GM23338 (cell line): ENCODE measurements at regions not wholly inside any gene's neighbourhood (a gene's known extent, or its start where the extent isn't known, plus 50 kb on each side); places are given as distances from the start of the nearest gene placed in this dataset.

Source experiments
- ATAC-seq: fragments of 200-7000 bp; cut with Tn5 transposase; 3 replicates; pipeline ENCODE4 v1.9.1; 2020
- DNase-seq: peaks from one replicate; pipeline ENCODE4 v3.0.0-alpha.2; 2015; ENCODE audit warnings: low spot score
- H2AFZ ChIP-seq: fragments of 200-600 bp; sonication (generic); 2 replicates; pipeline ENCODE4 v1.8.0; 2016; ENCODE audit warnings: antibody characterized with exemption, mild to moderate bottlenecking, moderate library complexity
- H3F3A ChIP-seq: fragments of 200-600 bp; sonication (generic); replicated peaks from 2 replicates; pipeline ENCODE4 v1.8.0; 2017; ENCODE audit warnings: antibody characterized with exemption, mixed run types, low read depth
- H3K27ac ChIP-seq: fragments of 200-600 bp; sonication (generic); 2 replicates; pipeline ENCODE4 v1.6.1; 2016; ENCODE audit warnings: low read depth
- H3K27me3 ChIP-seq: fragments of 200-600 bp; sonication (generic); 2 replicates; pipeline ENCODE4 v1.8.0; 2016; ENCODE audit warnings: mild to moderate bottlenecking, mixed run types, moderate library complexity; ENCODE audit not compliant: insufficient read depth
- H3K36me3 ChIP-seq: fragments of 200-600 bp; sonication (generic); 2 replicates; pipeline ENCODE4 v1.8.0; 2016; ENCODE audit warnings: mild to moderate bottlenecking; ENCODE audit not compliant: insufficient read depth
- H3K4me1 ChIP-seq: fragments of 200-600 bp; sonication (generic); 2 replicates; pipeline ENCODE4 v1.8.0; 2016; ENCODE audit warnings: mild to moderate bottlenecking, moderate library complexity; ENCODE audit not compliant: insufficient read depth
- H3K4me2 ChIP-seq: fragments of 200-600 bp; sonication (generic); 2 replicates; pipeline ENCODE4 v1.7.1; 2017; ENCODE audit warnings: mixed run types
- H3K4me3 ChIP-seq: fragments of 200-600 bp; sonication (generic); 2 replicates; pipeline ENCODE4 v1.6.1; 2016; ENCODE audit warnings: mixed run types
- H3K79me2 ChIP-seq: fragments of 200-600 bp; sonication (generic); replicated peaks from 2 replicates; pipeline ENCODE4 v1.8.0; 2017; ENCODE audit warnings: mild to moderate bottlenecking; ENCODE audit not compliant: insufficient read depth
- H3K9me2 ChIP-seq: fragments of 200-600 bp; sonication (generic); 2 replicates; pipeline ENCODE4 v1.8.0; 2017; ENCODE audit not compliant: insufficient read depth
- H4K20me1 ChIP-seq: fragments of 200-600 bp; sonication (generic); replicated peaks from 2 replicates; pipeline ENCODE4 v1.8.0; 2017; ENCODE audit warnings: mild to moderate bottlenecking; ENCODE audit not compliant: insufficient read depth
- H3K27ac Mint-ChIP-seq: 2 replicates; pipeline ENCODE4 v1.8.0; 2020; ENCODE audit warnings: inconsistent platforms, mild to moderate bottlenecking, moderate library complexity, mixed read lengths
- H3K27me3 Mint-ChIP-seq: 3 replicates; pipeline ENCODE4 v1.8.0; 2022; ENCODE audit warnings: low read depth, mild to moderate bottlenecking, moderate library complexity, mixed read lengths, inconsistent platforms; ENCODE audit not compliant: insufficient read depth, poor library complexity
- H3K36me3 Mint-ChIP-seq: 3 replicates; pipeline ENCODE4 v1.8.0; 2021; ENCODE audit warnings: low read depth, mild to moderate bottlenecking, inconsistent platforms, moderate library complexity, mixed read lengths
- H3K4me1 Mint-ChIP-seq: 3 replicates; pipeline ENCODE4 v1.8.0; 2020; ENCODE audit warnings: mild to moderate bottlenecking, inconsistent platforms, mixed read lengths
- H3K4me3 Mint-ChIP-seq: 3 replicates; pipeline ENCODE4 v1.8.0; 2021; ENCODE audit warnings: moderate library complexity, mild to moderate bottlenecking, inconsistent platforms, mixed read lengths
- H3K9me3 Mint-ChIP-seq: 3 replicates; pipeline ENCODE4 v1.8.0; 2020; ENCODE audit warnings: moderate library complexity, mild to moderate bottlenecking, inconsistent platforms, mixed read lengths
- CREB1 ChIP-seq: fragments of 250-450 bp; sonication (Bioruptor Pico); IDR thresholded peaks from 2 replicates; pipeline ENCODE4 v1.5.0; 2020; ENCODE audit warnings: low read depth, mild to moderate bottlenecking, moderate library complexity
- EZH2phosphoT487 ChIP-seq: fragments of 200-600 bp; sonication (generic); IDR thresholded peaks from one replicate; pipeline ENCODE4 v1.8.1; 2018; ENCODE audit warnings: antibody characterized with exemption; ENCODE audit not compliant: unreplicated experiment
- POLR2AphosphoS5 ChIP-seq: IDR thresholded peaks from 2 replicates; pipeline ENCODE4 v1.6.1; 2016; ENCODE audit warnings: antibody characterized with exemption, low read depth
- TF ChIP-seq, protein P1 (sequence below), 2 experiments: fragments of 200-600 bp in 1 of 2; sonication (generic) in 1 of 2; conservative IDR thresholded peaks; 2 replicates each; pipeline versions ENCODE4 v1.5.1 to v1.6.1; 2016 to 2017; ENCODE audit warnings: antibody characterized with exemption in 2 of 2, low read depth in 2 of 2, mild to moderate bottlenecking in 2 of 2, moderate library complexity in 1 of 2
- TF ChIP-seq, protein P2 (sequence below): IDR thresholded peaks from one replicate; pipeline ENCODE4 v1.6.1; 2018; ENCODE audit warnings: antibody characterized with exemption; ENCODE audit not compliant: unreplicated experiment
- TF ChIP-seq, protein P3 (sequence below): IDR thresholded peaks from 2 replicates; pipeline ENCODE4 v1.6.1; 2016; ENCODE audit warnings: antibody characterized with exemption
- TF ChIP-seq, protein P4 (sequence below): fragments of 250-450 bp; sonication (Bioruptor Pico); IDR thresholded peaks from 2 replicates; pipeline ENCODE4 v1.5.0; 2020; ENCODE audit warnings: mild to moderate bottlenecking, moderate library complexity

DNA sequence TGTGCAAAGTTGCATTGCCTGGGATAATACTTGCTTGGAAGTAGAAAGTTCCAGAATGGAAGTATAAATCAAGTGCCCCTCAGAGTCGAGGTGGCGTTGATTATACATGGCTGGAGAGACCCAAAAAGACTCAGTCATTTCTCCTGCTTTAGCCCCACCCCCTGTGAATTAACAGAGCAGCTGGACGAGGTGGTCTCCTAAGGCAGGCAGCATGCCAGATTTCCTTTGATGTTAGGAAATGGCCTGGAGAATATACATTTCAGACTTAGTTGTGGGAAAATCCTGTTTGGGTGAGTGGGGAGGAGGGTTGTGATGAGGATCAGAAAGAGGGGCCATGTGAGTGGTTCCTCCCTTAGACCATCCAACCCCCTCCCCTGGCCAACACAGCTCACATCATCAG is 406.1 kb upstream of the TMPO start (continued):
- TF ChIP-seq, protein P1, sequence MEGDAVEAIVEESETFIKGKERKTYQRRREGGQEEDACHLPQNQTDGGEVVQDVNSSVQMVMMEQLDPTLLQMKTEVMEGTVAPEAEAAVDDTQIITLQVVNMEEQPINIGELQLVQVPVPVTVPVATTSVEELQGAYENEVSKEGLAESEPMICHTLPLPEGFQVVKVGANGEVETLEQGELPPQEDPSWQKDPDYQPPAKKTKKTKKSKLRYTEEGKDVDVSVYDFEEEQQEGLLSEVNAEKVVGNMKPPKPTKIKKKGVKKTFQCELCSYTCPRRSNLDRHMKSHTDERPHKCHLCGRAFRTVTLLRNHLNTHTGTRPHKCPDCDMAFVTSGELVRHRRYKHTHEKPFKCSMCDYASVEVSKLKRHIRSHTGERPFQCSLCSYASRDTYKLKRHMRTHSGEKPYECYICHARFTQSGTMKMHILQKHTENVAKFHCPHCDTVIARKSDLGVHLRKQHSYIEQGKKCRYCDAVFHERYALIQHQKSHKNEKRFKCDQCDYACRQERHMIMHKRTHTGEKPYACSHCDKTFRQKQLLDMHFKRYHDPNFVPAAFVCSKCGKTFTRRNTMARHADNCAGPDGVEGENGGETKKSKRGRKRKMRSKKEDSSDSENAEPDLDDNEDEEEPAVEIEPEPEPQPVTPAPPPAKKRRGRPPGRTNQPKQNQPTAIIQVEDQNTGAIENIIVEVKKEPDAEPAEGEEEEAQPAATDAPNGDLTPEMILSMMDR (conservative IDR thresholded peaks at IDR 0.05; ENCODE audit: low read depth in 2 of 2) = no peak
- TF ChIP-seq, protein P2, sequence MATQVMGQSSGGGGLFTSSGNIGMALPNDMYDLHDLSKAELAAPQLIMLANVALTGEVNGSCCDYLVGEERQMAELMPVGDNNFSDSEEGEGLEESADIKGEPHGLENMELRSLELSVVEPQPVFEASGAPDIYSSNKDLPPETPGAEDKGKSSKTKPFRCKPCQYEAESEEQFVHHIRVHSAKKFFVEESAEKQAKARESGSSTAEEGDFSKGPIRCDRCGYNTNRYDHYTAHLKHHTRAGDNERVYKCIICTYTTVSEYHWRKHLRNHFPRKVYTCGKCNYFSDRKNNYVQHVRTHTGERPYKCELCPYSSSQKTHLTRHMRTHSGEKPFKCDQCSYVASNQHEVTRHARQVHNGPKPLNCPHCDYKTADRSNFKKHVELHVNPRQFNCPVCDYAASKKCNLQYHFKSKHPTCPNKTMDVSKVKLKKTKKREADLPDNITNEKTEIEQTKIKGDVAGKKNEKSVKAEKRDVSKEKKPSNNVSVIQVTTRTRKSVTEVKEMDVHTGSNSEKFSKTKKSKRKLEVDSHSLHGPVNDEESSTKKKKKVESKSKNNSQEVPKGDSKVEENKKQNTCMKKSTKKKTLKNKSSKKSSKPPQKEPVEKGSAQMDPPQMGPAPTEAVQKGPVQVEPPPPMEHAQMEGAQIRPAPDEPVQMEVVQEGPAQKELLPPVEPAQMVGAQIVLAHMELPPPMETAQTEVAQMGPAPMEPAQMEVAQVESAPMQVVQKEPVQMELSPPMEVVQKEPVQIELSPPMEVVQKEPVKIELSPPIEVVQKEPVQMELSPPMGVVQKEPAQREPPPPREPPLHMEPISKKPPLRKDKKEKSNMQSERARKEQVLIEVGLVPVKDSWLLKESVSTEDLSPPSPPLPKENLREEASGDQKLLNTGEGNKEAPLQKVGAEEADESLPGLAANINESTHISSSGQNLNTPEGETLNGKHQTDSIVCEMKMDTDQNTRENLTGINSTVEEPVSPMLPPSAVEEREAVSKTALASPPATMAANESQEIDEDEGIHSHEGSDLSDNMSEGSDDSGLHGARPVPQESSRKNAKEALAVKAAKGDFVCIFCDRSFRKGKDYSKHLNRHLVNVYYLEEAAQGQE = no peak
- TF ChIP-seq, protein P3, sequence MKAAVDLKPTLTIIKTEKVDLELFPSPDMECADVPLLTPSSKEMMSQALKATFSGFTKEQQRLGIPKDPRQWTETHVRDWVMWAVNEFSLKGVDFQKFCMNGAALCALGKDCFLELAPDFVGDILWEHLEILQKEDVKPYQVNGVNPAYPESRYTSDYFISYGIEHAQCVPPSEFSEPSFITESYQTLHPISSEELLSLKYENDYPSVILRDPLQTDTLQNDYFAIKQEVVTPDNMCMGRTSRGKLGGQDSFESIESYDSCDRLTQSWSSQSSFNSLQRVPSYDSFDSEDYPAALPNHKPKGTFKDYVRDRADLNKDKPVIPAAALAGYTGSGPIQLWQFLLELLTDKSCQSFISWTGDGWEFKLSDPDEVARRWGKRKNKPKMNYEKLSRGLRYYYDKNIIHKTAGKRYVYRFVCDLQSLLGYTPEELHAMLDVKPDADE = no peak
- TF ChIP-seq EZH2phosphoT487 = no peak

DNA sequence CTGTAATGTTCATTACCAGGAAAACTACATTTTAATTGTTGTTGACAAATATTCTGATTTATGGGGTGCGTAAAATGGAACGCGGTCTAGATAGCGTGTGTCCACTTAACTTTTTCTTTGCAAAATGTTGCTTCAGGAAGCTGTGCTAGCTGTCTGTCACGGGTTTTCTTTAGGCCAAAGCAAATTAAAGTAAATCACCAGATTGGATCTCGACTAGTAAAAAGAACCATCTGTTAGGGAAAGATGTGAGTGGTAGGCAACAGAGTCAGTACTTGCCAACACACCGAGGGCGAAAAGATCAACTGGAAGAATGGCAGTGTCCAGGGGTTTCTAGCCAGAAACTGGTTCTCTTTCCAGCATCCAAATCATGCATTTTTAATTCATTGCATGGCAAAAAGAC is 404.9 kb upstream of the TMPO start:
- Histone ChIP-seq H3K4me2 (no peak overlapping the region), H3K4me1 (peaks cover 3% of the 10 kb centered on the region; the same call in 1 of the 2 replicates), H3K27me3 (no peaks in the 10 kb centered on the region), H3F3A (no peaks in the 10 kb centered on the region), H4K20me1 (no peaks in the 10 kb centered on the region), H3K9me2 (no peaks in the 10 kb centered on the region; the same call in 1 of the 2 replicates), H3K4me3 (no peak overlapping the region), H2AFZ (peak overlapping the region; percentile 72; the same call in 1 of the 2 replicates), H3K79me2 (no peaks in the 10 kb centered on the region), H3K27ac (no peak overlapping the region), H3K36me3 (no peaks in the 10 kb centered on the region)
- Mint-ChIP-seq H3K9me3 (no peaks in the 10 kb centered on the region), H3K4me1 (peaks cover 12% of the 10 kb centered on the region), H3K27me3 (peaks cover 2% of the 10 kb centered on the region), H3K36me3 (no peaks in the 10 kb centered on the region), H3K4me3 (no peak overlapping the region), H3K27ac (peak overlapping the region; percentile 65)
- TF ChIP-seq, protein P3 = no peak
- TF ChIP-seq POLR2AphosphoS5 (no peak), CREB1 (CRISPR knock-in tag) (no peak), EZH2phosphoT487 (no peak)
- TF ChIP-seq, protein P4, sequence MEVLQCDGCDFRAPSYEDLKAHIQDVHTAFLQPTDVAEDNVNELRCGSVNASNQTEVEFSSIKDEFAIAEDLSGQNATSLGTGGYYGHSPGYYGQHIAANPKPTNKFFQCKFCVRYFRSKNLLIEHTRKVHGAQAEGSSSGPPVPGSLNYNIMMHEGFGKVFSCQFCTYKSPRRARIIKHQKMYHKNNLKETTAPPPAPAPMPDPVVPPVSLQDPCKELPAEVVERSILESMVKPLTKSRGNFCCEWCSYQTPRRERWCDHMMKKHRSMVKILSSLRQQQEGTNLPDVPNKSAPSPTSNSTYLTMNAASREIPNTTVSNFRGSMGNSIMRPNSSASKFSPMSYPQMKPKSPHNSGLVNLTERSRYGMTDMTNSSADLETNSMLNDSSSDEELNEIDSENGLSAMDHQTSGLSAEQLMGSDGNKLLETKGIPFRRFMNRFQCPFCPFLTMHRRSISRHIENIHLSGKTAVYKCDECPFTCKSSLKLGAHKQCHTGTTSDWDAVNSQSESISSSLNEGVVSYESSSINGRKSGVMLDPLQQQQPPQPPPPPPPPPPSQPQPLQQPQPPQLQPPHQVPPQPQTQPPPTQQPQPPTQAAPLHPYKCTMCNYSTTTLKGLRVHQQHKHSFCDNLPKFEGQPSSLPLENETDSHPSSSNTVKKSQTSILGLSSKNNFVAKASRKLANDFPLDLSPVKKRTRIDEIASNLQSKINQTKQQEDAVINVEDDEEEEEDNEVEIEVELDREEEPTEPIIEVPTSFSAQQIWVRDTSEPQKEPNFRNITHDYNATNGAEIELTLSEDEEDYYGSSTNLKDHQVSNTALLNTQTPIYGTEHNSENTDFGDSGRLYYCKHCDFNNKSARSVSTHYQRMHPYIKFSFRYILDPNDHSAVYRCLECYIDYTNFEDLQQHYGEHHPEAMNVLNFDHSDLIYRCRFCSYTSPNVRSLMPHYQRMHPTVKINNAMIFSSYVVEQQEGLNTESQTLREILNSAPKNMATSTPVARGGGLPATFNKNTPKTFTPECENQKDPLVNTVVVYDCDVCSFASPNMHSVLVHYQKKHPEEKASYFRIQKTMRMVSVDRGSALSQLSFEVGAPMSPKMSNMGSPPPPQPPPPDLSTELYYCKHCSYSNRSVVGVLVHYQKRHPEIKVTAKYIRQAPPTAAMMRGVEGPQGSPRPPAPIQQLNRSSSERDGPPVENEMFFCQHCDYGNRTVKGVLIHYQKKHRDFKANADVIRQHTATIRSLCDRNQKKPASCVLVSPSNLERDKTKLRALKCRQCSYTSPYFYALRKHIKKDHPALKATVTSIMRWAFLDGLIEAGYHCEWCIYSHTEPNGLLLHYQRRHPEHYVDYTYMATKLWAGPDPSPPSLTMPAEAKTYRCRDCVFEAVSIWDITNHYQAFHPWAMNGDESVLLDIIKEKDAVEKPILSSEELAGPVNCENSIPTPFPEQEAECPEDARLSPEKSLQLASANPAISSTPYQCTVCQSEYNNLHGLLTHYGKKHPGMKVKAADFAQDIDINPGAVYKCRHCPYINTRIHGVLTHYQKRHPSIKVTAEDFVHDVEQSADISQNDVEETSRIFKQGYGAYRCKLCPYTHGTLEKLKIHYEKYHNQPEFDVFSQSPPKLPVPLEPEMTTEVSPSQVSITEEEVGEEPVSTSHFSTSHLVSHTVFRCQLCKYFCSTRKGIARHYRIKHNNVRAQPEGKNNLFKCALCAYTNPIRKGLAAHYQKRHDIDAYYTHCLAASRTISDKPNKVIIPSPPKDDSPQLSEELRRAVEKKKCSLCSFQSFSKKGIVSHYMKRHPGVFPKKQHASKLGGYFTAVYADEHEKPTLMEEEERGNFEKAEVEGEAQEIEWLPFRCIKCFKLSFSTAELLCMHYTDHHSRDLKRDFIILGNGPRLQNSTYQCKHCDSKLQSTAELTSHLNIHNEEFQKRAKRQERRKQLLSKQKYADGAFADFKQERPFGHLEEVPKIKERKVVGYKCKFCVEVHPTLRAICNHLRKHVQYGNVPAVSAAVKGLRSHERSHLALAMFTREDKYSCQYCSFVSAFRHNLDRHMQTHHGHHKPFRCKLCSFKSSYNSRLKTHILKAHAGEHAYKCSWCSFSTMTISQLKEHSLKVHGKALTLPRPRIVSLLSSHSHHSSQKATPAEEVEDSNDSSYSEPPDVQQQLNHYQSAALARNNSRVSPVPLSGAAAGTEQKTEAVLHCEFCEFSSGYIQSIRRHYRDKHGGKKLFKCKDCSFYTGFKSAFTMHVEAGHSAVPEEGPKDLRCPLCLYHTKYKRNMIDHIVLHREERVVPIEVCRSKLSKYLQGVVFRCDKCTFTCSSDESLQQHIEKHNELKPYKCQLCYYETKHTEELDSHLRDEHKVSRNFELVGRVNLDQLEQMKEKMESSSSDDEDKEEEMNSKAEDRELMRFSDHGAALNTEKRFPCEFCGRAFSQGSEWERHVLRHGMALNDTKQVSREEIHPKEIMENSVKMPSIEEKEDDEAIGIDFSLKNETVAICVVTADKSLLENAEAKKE (CRISPR knock-in tag) = no peak
- ATAC-seq (no peak), DNase-seq (no peak)
